ENCODE measurements at regions not wholly inside any gene's neighbourhood (a gene's known extent, or its start where the extent isn't known, plus 50 kb on each side); places are given as distances from the start of the nearest gene placed in this dataset.

GRCh38 chr11:112831969-112832766, 129.1 kb upstream of the NCAM1 start:
- DNase-seq, result no peak

GRCh38 chr11:112834277-112834755, 126.9 kb upstream of the NCAM1 start:
- DNase-seq, result no peak

GRCh38 chr11:112835591-112836255, 125.5 kb upstream of the NCAM1 start:
- DNase-seq, result no peak

GRCh38 chr11:112836256-112836602, 125.0 kb upstream of the NCAM1 start:
- no peak for DNase-seq

- no peak for DNase-seq
Measured at GRCh38 chr11:112837162-112837826, 123.9 kb upstream of the NCAM1 start.

GRCh38 chr11:112839051-112839450, 122.2 kb upstream of the NCAM1 start:
- no peak for DNase-seq

GRCh38 chr11:112841729-112842128, 119.5 kb upstream of the NCAM1 start:
- DNase-seq, result no peak

- DNase-seq, result no peak
Measured at GRCh38 chr11:112842151-112842550, 119.1 kb upstream of the NCAM1 start.

- no peak for DNase-seq
Measured at GRCh38 chr11:112844517-112844916, 116.7 kb upstream of the NCAM1 start.

- DNase-seq, result no peak
Measured at GRCh38 chr11:112847568-112847967, 113.7 kb upstream of the NCAM1 start.

- no peak for DNase-seq
Measured at GRCh38 chr11:112852143-112852866, 108.9 kb upstream of the NCAM1 start.

GRCh38 chr11:112856133-112856532, 105.1 kb upstream of the NCAM1 start:
- DNase-seq, result no peak

- DNase-seq, result no peak
Measured at GRCh38 chr11:112856591-112856990, 104.6 kb upstream of the NCAM1 start.

GRCh38 chr11:112858289-112859023, 102.8 kb upstream of the NCAM1 start:
- DNase-seq, result no peak

GRCh38 chr11:112859787-112860186, 101.4 kb upstream of the NCAM1 start:
- no peak for DNase-seq

GRCh38 chr11:112861356-112861755, 99.9 kb upstream of the NCAM1 start:
- no peak for DNase-seq

- no peak for DNase-seq
Measured at GRCh38 chr11:112863305-112863704, 97.9 kb upstream of the NCAM1 start.

GRCh38 chr11:112864672-112865071, 96.5 kb upstream of the NCAM1 start:
- no peak for DNase-seq

GRCh38 chr11:112871909-112872500, 89.2 kb upstream of the NCAM1 start:
- DNase-seq, result no peak

GRCh38 chr11:112874980-112875379, 86.2 kb upstream of the NCAM1 start:
- no peak for DNase-seq

- no peak for DNase-seq
Measured at GRCh38 chr11:112877581-112877980, 83.6 kb upstream of the NCAM1 start.

GRCh38 chr11:112878033-112878601, 83.1 kb upstream of the NCAM1 start:
- no peak for DNase-seq

Measured in activated CD4-positive, alpha-beta T cell treated with anti-CD3 and anti-CD28 coated beads, Interleukin-2, amount 50 U/mL, for 48 hours (primary cell).